Karpas-422 (cell line): ENCODE measurements at regions not wholly inside any gene's neighbourhood (a gene's known extent, or its start where the extent isn't known, plus 50 kb on each side); places are given as distances from the start of the nearest gene placed in this dataset.
"Not testable (repeated sequence)": the region's sequence is repeated elsewhere in the genome, so short reads cannot be mapped to it uniquely, and the experiment has no call there.

ENCODE experiments used
- DNase-seq: peaks from one replicate; pipeline ENCODE4 v3.0.0-alpha.2; 2015
- H2AFZ ChIP-seq: fragments of 200-600 bp; sonication (generic); 2 replicates; pipeline ENCODE4 v1.6.1; 2014; ENCODE audit warnings: antibody characterized with exemption, low read length, mixed read lengths
- H3K27ac ChIP-seq: fragments of 200-600 bp; sonication (generic); 2 replicates; pipeline ENCODE4 v1.5.1; 2014; ENCODE audit warnings: mild to moderate bottlenecking, low read length, moderate library complexity
- H3K27me3 ChIP-seq: fragments of 200-600 bp; sonication (generic); 2 replicates; pipeline ENCODE4 v1.6.1; 2014; ENCODE audit warnings: low read length, mixed read lengths
- H3K36me3 ChIP-seq: fragments of 200-600 bp; sonication (generic); 2 replicates; pipeline ENCODE4 v1.6.1; 2014; ENCODE audit warnings: low read length, mixed read lengths; ENCODE audit not compliant: insufficient read depth
- H3K4me1 ChIP-seq: fragments of 200-600 bp; sonication (generic); 2 replicates; pipeline ENCODE4 v1.6.1; 2014; ENCODE audit warnings: mild to moderate bottlenecking, low read length, mixed read lengths
- H3K4me2 ChIP-seq: fragments of 200-600 bp; sonication (generic); 2 replicates; pipeline ENCODE4 v1.6.1; 2014; ENCODE audit warnings: low read length, low read depth, mild to moderate bottlenecking; ENCODE audit not compliant: poor library complexity, severe bottlenecking
- H3K4me3 ChIP-seq: fragments of 200-600 bp; sonication (generic); 2 replicates; pipeline ENCODE4 v1.5.1; 2014; ENCODE audit warnings: mild to moderate bottlenecking, antibody characterized with exemption, low read length, mixed read lengths
- H3K79me2 ChIP-seq: fragments of 200-600 bp; sonication (generic); 2 replicates; pipeline ENCODE4 v1.6.1; 2014; ENCODE audit warnings: mild to moderate bottlenecking, low read length, mixed read lengths
- H3K9ac ChIP-seq: fragments of 200-600 bp; sonication (generic); 2 replicates; pipeline ENCODE4 v1.6.0; 2014; ENCODE audit warnings: low read length
- H3K9me2 ChIP-seq: fragments of 200-600 bp; sonication (generic), shearing (Covaris generic); replicated peaks from 2 replicates; pipeline ENCODE4 v1.6.0; 2014; ENCODE audit warnings: mild to moderate bottlenecking, low read length, moderate library complexity; ENCODE audit not compliant: insufficient read depth
- H3K9me3 ChIP-seq: fragments of 300-700, 200-600 bp; sonication (generic); 2 replicates; pipeline ENCODE4 v1.6.1; 2014; ENCODE audit warnings: low read length, mixed read lengths
- H4K20me1 ChIP-seq: fragments of 200-600 bp; sonication (generic); 2 replicates; pipeline ENCODE4 v1.6.1; 2014; ENCODE audit warnings: mild to moderate bottlenecking, antibody characterized with exemption, low read length, low read depth; ENCODE audit not compliant: insufficient read depth

GRCh38 chr4:132101526-132101925 lies 1047.6 kb upstream of the PCDH10 start:
- no peaks in the 10 kb centered on the region for H3K9me2 ChIP-seq
- H3K4me1 ChIP-seq: no peaks in the 10 kb centered on the region
- H3K9ac ChIP-seq: no peak overlapping the region

GRCh38 chr4:132108784-132109183 lies 1040.3 kb upstream of the PCDH10 start:
- H3K4me3 ChIP-seq: no peak overlapping the region
- peaks cover 3% of the 10 kb centered on the region; the same call in 1 of the 2 replicates for H3K9me3 ChIP-seq
- no peaks in the 10 kb centered on the region for H3K27me3 ChIP-seq
- H3K4me2 ChIP-seq: no peak overlapping the region
- no peak overlapping the region for H3K27ac ChIP-seq
- no peaks in the 10 kb centered on the region for H3K36me3 ChIP-seq
- no peaks in the 10 kb centered on the region for H3K9me2 ChIP-seq
- H3K79me2 ChIP-seq: no peaks in the 10 kb centered on the region
- no peak for DNase-seq
- no peak overlapping the region for H3K9ac ChIP-seq
- H4K20me1 ChIP-seq: no peaks in the 10 kb centered on the region
- H2AFZ ChIP-seq: no peak overlapping the region
- H3K4me1 ChIP-seq: no peaks in the 10 kb centered on the region

More at GRCh38 chr4:132101526-132101925, 1047.6 kb upstream of the PCDH10 start:
- Histone ChIP-seq H3K27ac (no peak overlapping the region), H3K4me2 (no peak overlapping the region), H4K20me1 (no peaks in the 10 kb centered on the region), H2AFZ (no peak overlapping the region), H3K27me3 (no peaks in the 10 kb centered on the region), H3K4me3 (no peak overlapping the region), H3K36me3 (no peaks in the 10 kb centered on the region), H3K79me2 (no peaks in the 10 kb centered on the region), H3K9me3 (peaks cover 14% of the 10 kb centered on the region; the same call in 1 of the 2 replicates)
- DNase-seq: no peak

GRCh38 chr4:132114885-132115284 lies 1034.2 kb upstream of the PCDH10 start:
- no peaks in the 10 kb centered on the region for H3K79me2 ChIP-seq
- no peak overlapping the region for H3K9ac ChIP-seq
- no peak overlapping the region for H3K4me3 ChIP-seq
- no peak overlapping the region for H3K27ac ChIP-seq
- no peaks in the 10 kb centered on the region for H3K36me3 ChIP-seq
- no peak for DNase-seq
- H3K9me2 ChIP-seq: no peaks in the 10 kb centered on the region
- no peak overlapping the region for H3K4me2 ChIP-seq
- H3K27me3 ChIP-seq: no peaks in the 10 kb centered on the region
- peaks cover 3% of the 10 kb centered on the region; the same call in 1 of the 2 replicates for H3K9me3 ChIP-seq
- no peaks in the 10 kb centered on the region for H4K20me1 ChIP-seq
- H2AFZ ChIP-seq: no peak overlapping the region
- no peaks in the 10 kb centered on the region for H3K4me1 ChIP-seq

DNA sequence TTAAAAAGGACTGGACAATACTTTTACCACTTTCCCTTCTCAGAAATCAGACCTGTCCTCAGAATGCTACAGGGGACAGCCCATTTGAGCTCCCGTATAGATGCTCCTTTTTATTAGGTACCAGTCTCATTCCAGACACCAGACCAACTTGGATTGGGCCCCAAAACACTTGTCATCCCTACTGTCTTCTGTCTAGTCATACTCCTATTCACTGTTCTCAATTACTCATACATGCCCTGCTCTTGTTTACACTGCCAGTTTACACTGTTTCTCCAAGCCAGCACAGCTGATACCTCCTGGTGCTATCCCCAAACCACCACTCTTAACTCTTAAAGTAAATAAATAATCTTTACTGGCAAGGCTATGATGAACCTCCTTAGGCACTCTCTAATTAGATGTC lies 1026.4 kb upstream of the PCDH10 start:
- not testable (repeated sequence) for H3K9ac ChIP-seq, H4K20me1 ChIP-seq, H3K4me2 ChIP-seq, H3K9me2 ChIP-seq, H3K27me3 ChIP-seq, H3K4me1 ChIP-seq, H3K36me3 ChIP-seq, H3K4me3 ChIP-seq, H3K9me3 ChIP-seq, DNase-seq, H3K27ac ChIP-seq, H2AFZ ChIP-seq, H3K79me2 ChIP-seq

DNA sequence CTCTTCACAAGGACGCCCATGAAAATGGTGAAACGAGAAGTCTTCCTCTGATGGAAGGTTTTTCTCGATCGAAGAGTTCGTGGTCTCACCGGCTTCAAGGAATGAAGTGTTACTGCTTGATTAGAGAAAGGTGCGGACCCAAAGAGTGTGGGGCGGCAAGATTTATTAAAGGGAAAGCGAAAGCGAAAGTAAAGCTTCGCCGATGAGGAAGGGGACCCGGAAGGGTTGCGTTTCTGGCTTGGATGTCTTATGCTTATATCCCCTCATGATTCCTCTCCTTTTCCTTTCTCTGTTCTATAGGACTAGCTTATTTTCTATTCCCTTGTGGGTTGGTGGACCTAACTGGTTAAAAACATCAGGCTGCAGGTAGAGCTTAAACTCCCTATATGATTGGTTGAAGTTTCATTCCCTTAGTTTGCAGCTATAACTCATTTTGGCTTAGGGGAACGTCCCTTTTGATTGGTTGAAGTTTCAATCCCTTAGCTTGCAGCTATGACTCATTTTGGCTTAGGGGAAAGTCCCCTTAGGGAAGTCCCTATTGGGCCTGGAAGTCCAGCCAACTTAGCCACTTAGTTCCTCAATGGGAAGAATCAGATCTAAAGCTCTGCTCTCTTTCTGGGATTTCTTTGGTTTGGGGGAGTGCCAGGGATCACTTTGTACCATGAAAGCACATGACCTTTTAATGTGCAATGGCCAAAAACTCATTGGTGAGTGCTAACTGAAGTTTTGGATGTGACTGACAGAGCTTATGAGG lies 1025.0 kb upstream of the PCDH10 start:
- Histone ChIP-seq H3K4me3 (no peak overlapping the region), H2AFZ (no peak overlapping the region), H3K9me2 (no peaks in the 10 kb centered on the region)

DNA sequence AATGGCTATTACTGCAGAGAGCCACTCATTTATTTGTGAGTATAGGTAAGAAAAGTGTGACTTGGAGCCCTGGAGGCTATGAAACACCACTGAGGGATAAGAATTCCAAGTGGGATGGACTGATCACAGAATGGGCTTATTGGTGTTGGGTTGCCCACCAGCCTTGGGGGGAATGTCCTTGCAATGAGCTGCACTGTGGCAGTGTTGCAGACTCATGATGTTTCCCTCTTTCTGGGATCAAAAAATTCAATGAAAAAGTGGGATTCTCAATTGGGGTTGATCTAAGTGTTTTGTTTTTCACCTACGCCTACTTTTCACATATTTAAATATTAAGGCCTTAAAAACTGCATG lies 1024.5 kb upstream of the PCDH10 start:
- Histone ChIP-seq H3K4me2 (no peak overlapping the region), H3K4me3 (no peak overlapping the region), H2AFZ (no peak overlapping the region)

More for the DNA sequence above, 1025.0 kb upstream of the PCDH10 start:
- Histone ChIP-seq H3K4me2 (no peak overlapping the region), H3K9me3 (no peaks in the 10 kb centered on the region), H3K27ac (no peak overlapping the region), H4K20me1 (no peaks in the 10 kb centered on the region), H3K79me2 (no peaks in the 10 kb centered on the region), H3K36me3 (no peaks in the 10 kb centered on the region), H3K9ac (no peak overlapping the region), H3K27me3 (no peaks in the 10 kb centered on the region), H3K4me1 (no peaks in the 10 kb centered on the region)
- DNase-seq: no peak

GRCh38 chr4:132125131-132125530 lies 1024.0 kb upstream of the PCDH10 start:
- H3K36me3 ChIP-seq: no peaks in the 10 kb centered on the region
- no peak for DNase-seq
- no peak overlapping the region for H3K9ac ChIP-seq
- no peaks in the 10 kb centered on the region for H3K4me1 ChIP-seq
- H2AFZ ChIP-seq: no peak overlapping the region
- H3K9me3 ChIP-seq: no peaks in the 10 kb centered on the region; the same call in 1 of the 2 replicates
- H3K4me3 ChIP-seq: no peak overlapping the region
- H3K9me2 ChIP-seq: no peaks in the 10 kb centered on the region
- H3K27ac ChIP-seq: no peak overlapping the region
- H3K27me3 ChIP-seq: no peaks in the 10 kb centered on the region
- no peaks in the 10 kb centered on the region for H3K79me2 ChIP-seq
- H4K20me1 ChIP-seq: no peaks in the 10 kb centered on the region
- no peak overlapping the region for H3K4me2 ChIP-seq

More for the DNA sequence above, 1024.5 kb upstream of the PCDH10 start:
- Histone ChIP-seq H4K20me1 (no peaks in the 10 kb centered on the region), H3K9me2 (no peaks in the 10 kb centered on the region), H3K27me3 (no peaks in the 10 kb centered on the region), H3K27ac (no peak overlapping the region), H3K4me1 (no peaks in the 10 kb centered on the region), H3K9ac (no peak overlapping the region), H3K79me2 (no peaks in the 10 kb centered on the region), H3K36me3 (no peaks in the 10 kb centered on the region), H3K9me3 (no peaks in the 10 kb centered on the region; the same call in 1 of the 2 replicates)
- DNase-seq: no peak

DNA sequence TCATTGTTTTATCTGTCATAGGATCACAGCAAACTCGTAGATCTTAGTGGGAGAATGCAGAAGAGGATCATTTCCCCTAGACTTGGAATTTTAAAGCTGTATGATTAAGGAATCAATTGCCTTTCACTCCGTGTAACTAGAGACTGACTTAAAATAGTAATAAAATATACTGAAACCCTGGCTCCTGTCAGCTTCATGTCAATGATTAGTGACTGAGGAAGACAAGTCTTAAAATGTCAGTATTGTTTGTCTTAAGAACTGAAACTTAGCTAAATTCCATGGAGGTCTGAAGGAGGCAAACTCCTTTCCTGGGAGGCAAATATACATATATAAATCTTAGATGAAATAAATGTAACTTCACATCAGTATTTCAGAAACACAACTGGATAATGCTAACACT lies 1016.7 kb upstream of the PCDH10 start:
- no peak overlapping the region for H3K9ac ChIP-seq
- no peak overlapping the region for H3K4me2 ChIP-seq
- DNase-seq: no peak
- no peaks in the 10 kb centered on the region for H3K27me3 ChIP-seq
- H2AFZ ChIP-seq: no peak overlapping the region
- no peaks in the 10 kb centered on the region for H3K9me2 ChIP-seq
- no peak overlapping the region for H3K27ac ChIP-seq
- H3K79me2 ChIP-seq: no peaks in the 10 kb centered on the region
- no peak overlapping the region for H3K4me3 ChIP-seq
- peaks cover 18% of the 10 kb centered on the region for H3K9me3 ChIP-seq
- H3K36me3 ChIP-seq: no peaks in the 10 kb centered on the region
- no peaks in the 10 kb centered on the region for H4K20me1 ChIP-seq
- no peaks in the 10 kb centered on the region for H3K4me1 ChIP-seq
